ENCODE measurements at regions not wholly inside any gene's neighbourhood (a gene's known extent, or its start where the extent isn't known, plus 50 kb on each side); places are given as distances from the start of the nearest gene placed in this dataset.

- TF ChIP-seq PKNOX1 (IDR thresholded peaks at IDR 0.05) (peak; percentile 17; the same call in 1 of the 2 replicates), NBN (IDR thresholded peaks at IDR 0.05) (peak; percentile 95), E2F8 (IDR thresholded peaks at IDR 0.05; ENCODE audit: low read depth, partially characterized antibody) (no peak), KAT2A (conservative IDR thresholded peaks at IDR 0.05; ENCODE audit: control insufficient read depth, low read depth, low read length) (no peak), POLR2AphosphoS2 (IDR thresholded peaks at IDR 0.05; ENCODE audit: low read depth, low read length) (no peak), TCF7 (IDR thresholded peaks at IDR 0.05; ENCODE audit: borderline replicate concordance) (no peak), POLR2A (IDR thresholded peaks at IDR 0.05; ENCODE audit: low read depth, low read length) (0 out of 2 replicates have a peak, but pooled peaks have one; percentile 29), FOXK2 (IDR thresholded peaks at IDR 0.05) (no peak), SUZ12 (IDR thresholded peaks at IDR 0.05; ENCODE audit: unreplicated experiment) (no peak), HDAC6 (IDR thresholded peaks at IDR 0.05; ENCODE audit: unreplicated experiment) (no peak), RB1 (IDR thresholded peaks at IDR 0.05; ENCODE audit: borderline replicate concordance) (no peak), ELK1 (IDR thresholded peaks at IDR 0.05; ENCODE audit: low read depth, low read length) (no peak), SMC3 (IDR thresholded peaks at IDR 0.05; ENCODE audit: borderline replicate concordance, low read length) (peak; percentile 19; the same call in 1 of the 2 replicates), IRF4 (IDR thresholded peaks at IDR 0.05; ENCODE audit: low read depth, low read length) (peak; percentile 92), STAT3 (IDR thresholded peaks at IDR 0.05; ENCODE audit: low read depth, low read length) (no peak), NRF1 (conservative IDR thresholded peaks at IDR 0.05; ENCODE audit: low read depth, low read length) (no peak), HCFC1 (IDR thresholded peaks at IDR 0.05; ENCODE audit: low read length) (0 out of 2 replicates have a peak, but pooled peaks have one; percentile 44), HDGF (IDR thresholded peaks at IDR 0.05) (peak; percentile 12; the same call in 1 of the 2 replicates), MXI1 (IDR thresholded peaks at IDR 0.05; ENCODE audit: low read depth, low read length) (no peak), YBX1 (IDR thresholded peaks at IDR 0.05) (no peak), RFX5 (IDR thresholded peaks at IDR 0.05; ENCODE audit: low read depth, low read length) (no peak), IRF5 (IDR thresholded peaks at IDR 0.05; ENCODE audit: borderline replicate concordance) (no peak), MEF2A (IDR thresholded peaks at IDR 0.05; ENCODE audit: insufficient read depth, low read depth, low read length) (no peak), MYB (IDR thresholded peaks at IDR 0.05; ENCODE audit: borderline replicate concordance, low read depth, low read length) (0 out of 2 replicates have a peak, but pooled peaks have one; percentile 26), E2F4 (IDR thresholded peaks at IDR 0.05; ENCODE audit: low read depth, low read length) (no peak), ETV6 (conservative IDR thresholded peaks at IDR 0.05 in 1 of 2, IDR thresholded peaks at IDR 0.05 in 1 of 2; ENCODE audit: borderline replicate concordance in 1 of 2, low read depth in 1 of 2) (peak in 1 of 2 experiments; percentile 65; a peak in 1 of 4 replicates)
These were observed 96.7 kb upstream of the SEMA6A start (continued) for GRCh38 chr5:116671211-116671736.

Data from GM12878 (cell line).